Breast epithelium (tissue), 4 donors: ENCODE measurements at regions not wholly inside any gene's neighbourhood (a gene's known extent, or its start where the extent isn't known, plus 50 kb on each side); places are given as distances from the start of the nearest gene placed in this dataset.

Source experiments
- DNase-seq, 2 donors: peaks; one replicate each; pipeline ENCODE4 v3.0.0-alpha.2; 2019; ENCODE audit warnings: low spot score in 2 of 2
- H3K27ac ChIP-seq, 2 donors: fragments of 200-600 bp; sonication (generic) in 1 of 2; one replicate each; pipeline ENCODE4 v1.5.1; 2016 to 2019; ENCODE audit warnings: mild to moderate bottlenecking in 1 of 2
- H3K27me3 ChIP-seq, 2 donors: fragments of 200-600 bp; sonication (generic) in 1 of 2; one replicate each; pipeline versions ENCODE4 v1.5.1 to v1.6.0; 2017 to 2019; ENCODE audit warnings: control low read depth in 1 of 2, mild to moderate bottlenecking in 1 of 2
- H3K36me3 ChIP-seq: fragments of 200-600 bp; one replicate; pipeline ENCODE4 v1.5.1; 2019
- H3K4me1 ChIP-seq, 2 donors: fragments of 200-600 bp; sonication (generic); one replicate each; pipeline ENCODE4 v1.5.1; 2016 to 2019; ENCODE audit warnings: control low read depth in 1 of 2
- H3K4me3 ChIP-seq, 3 donors: fragments of 200-600 bp; sonication (generic); 1 replicate in 2 of 3; 2 replicates in 1 of 3; pipeline ENCODE4 v1.5.1; 2016 to 2019; ENCODE audit warnings: mild to moderate bottlenecking in 3 of 3, moderate library complexity in 2 of 3
- H3K9me3 ChIP-seq, 2 donors: fragments of 200-600 bp; sonication (generic) in 1 of 2; one replicate each; pipeline ENCODE4 v1.5.1; 2016 to 2019; ENCODE audit warnings: control low read depth in 1 of 2
- CTCF ChIP-seq, 3 donors: fragments of 450-650 bp; IDR thresholded peaks; one replicate each; pipeline ENCODE4 v1.5.1; 2016 to 2017; ENCODE audit warnings: antibody characterized with exemption in 3 of 3, mild to moderate bottlenecking in 3 of 3, moderate library complexity in 3 of 3
- POLR2A ChIP-seq: fragments of 450-650 bp; IDR thresholded peaks from one replicate; pipeline ENCODE4 v1.6.1; 2016; ENCODE audit warnings: antibody characterized with exemption, mild to moderate bottlenecking, moderate library complexity
- POLR2AphosphoS5 ChIP-seq, 3 donors: sonication (generic); formaldehyde crosslinking; IDR thresholded peaks; one replicate each; pipeline ENCODE4 v1.6.1; 2017; ENCODE audit warnings: antibody characterized with exemption in 3 of 3
- intact Hi-C: fragments of 100-400 bp; cut with DNase I; formaldehyde crosslinking; loops from one replicate; pipeline ENCODE4 v1.15.1; 2023; ENCODE audit warnings: low total_unique reads

- H3K4me1 ChIP-seq = no peaks in the 10 kb centered on the region
- no peaks in the 10 kb centered on the region for H3K9me3 ChIP-seq
- no peak for DNase-seq
- no peaks in the 10 kb centered on the region for H3K36me3 ChIP-seq
- H3K4me3 ChIP-seq = no peak overlapping the region
- H3K27ac ChIP-seq = no peak overlapping the region
- intact Hi-C loops = no loop called here
- TF ChIP-seq POLR2AphosphoS5 (IDR thresholded peaks at IDR 0.05) (no peak), CTCF (IDR thresholded peaks at IDR 0.05) (no peak), POLR2A (no peak)
- no peaks in the 10 kb centered on the region for H3K27me3 ChIP-seq
These were observed 239.1 kb upstream of the NEIL3 start for GRCh38 chr4:177070533-177071058.

GRCh38 chr4:177077095-177077971 lies 232.3 kb upstream of the NEIL3 start:
- H3K4me3 ChIP-seq = no peak overlapping the region
- TF ChIP-seq POLR2A (no peak), CTCF (IDR thresholded peaks at IDR 0.05) (no peak), POLR2AphosphoS5 (IDR thresholded peaks at IDR 0.05) (no peak)
- no peak overlapping the region for H3K27ac ChIP-seq
- H3K27me3 ChIP-seq = no peaks in the 10 kb centered on the region
- H3K4me1 ChIP-seq = no peaks in the 10 kb centered on the region
- no peaks in the 10 kb centered on the region for H3K36me3 ChIP-seq
- no peaks in the 10 kb centered on the region for H3K9me3 ChIP-seq
- intact Hi-C loops = no loop called here
- no peak for DNase-seq

- no peaks in the 10 kb centered on the region for H3K27me3 ChIP-seq
- H3K4me3 ChIP-seq = no peak overlapping the region
- no peaks in the 10 kb centered on the region for H3K4me1 ChIP-seq
- no peaks in the 10 kb centered on the region for H3K9me3 ChIP-seq
- H3K36me3 ChIP-seq = no peaks in the 10 kb centered on the region
- intact Hi-C loops = no loop called here
- TF ChIP-seq POLR2A (no peak), CTCF (IDR thresholded peaks at IDR 0.05) (no peak), POLR2AphosphoS5 (IDR thresholded peaks at IDR 0.05) (no peak)
- no peak for DNase-seq
- H3K27ac ChIP-seq = no peak overlapping the region
These were observed 230.3 kb upstream of the NEIL3 start for GRCh38 chr4:177079327-177079726.

DNA sequence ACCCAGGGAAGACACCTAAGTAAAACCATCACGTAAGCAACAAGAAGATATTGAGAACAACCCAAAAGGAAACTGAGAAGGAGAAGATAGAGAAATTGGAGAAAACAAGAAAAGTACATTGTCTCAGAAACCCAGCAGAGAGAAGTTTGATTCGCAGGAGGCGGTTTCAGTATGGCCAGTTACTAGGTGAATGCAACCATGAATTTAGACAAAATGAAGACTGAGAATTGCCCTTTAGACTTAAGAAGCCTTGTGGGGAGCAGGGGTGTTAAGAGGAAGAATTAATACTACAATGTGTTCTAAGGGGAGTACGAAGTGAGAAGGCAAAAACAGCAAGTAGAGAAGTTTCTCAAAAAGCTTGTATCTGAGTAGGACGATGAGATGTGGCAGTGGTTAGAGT lies 229.3 kb upstream of the NEIL3 start:
- intact Hi-C loops = no loop called here

More for the DNA sequence above, 229.3 kb upstream of the NEIL3 start:
- H3K36me3 ChIP-seq = no peaks in the 10 kb centered on the region
- no peak overlapping the region for H3K4me3 ChIP-seq
- TF ChIP-seq CTCF (IDR thresholded peaks at IDR 0.05) = no peak
- no peak for TF ChIP-seq POLR2AphosphoS5 (IDR thresholded peaks at IDR 0.05)
- no peak for TF ChIP-seq POLR2A
- H3K27me3 ChIP-seq = no peaks in the 10 kb centered on the region
- no peak overlapping the region for H3K27ac ChIP-seq
- no peak for DNase-seq
- no peaks in the 10 kb centered on the region for H3K9me3 ChIP-seq
- H3K4me1 ChIP-seq = no peaks in the 10 kb centered on the region
